GM12865 (cell line): ENCODE measurements at regions not wholly inside any gene's neighbourhood (a gene's known extent, or its start where the extent isn't known, plus 50 kb on each side); places are given as distances from the start of the nearest gene placed in this dataset.

Experiments used
- DNase-seq: peaks from one replicate; pipeline ENCODE4 v3.0.0; 2010; ENCODE audit warnings: low read depth
- H3K4me3 ChIP-seq: 2 replicates; pipeline ENCODE4 v1.5.1; 2011; ENCODE audit warnings: mild to moderate bottlenecking, low read depth, low read length, control low read depth
- TF ChIP-seq, protein P1 (sequence below): IDR thresholded peaks from 2 replicates; pipeline ENCODE4 v1.5.1; 2011; ENCODE audit warnings: low read length, control low read depth, low read depth, inconsistent platforms; ENCODE audit not compliant: insufficient read depth; ENCODE audit errors: missing control alignments

GRCh38 chr11:17145972-17146371, 61.8 kb downstream of the PIK3C2A start:
- DNase-seq, result peak; percentile 11
- TF ChIP-seq, protein P1, sequence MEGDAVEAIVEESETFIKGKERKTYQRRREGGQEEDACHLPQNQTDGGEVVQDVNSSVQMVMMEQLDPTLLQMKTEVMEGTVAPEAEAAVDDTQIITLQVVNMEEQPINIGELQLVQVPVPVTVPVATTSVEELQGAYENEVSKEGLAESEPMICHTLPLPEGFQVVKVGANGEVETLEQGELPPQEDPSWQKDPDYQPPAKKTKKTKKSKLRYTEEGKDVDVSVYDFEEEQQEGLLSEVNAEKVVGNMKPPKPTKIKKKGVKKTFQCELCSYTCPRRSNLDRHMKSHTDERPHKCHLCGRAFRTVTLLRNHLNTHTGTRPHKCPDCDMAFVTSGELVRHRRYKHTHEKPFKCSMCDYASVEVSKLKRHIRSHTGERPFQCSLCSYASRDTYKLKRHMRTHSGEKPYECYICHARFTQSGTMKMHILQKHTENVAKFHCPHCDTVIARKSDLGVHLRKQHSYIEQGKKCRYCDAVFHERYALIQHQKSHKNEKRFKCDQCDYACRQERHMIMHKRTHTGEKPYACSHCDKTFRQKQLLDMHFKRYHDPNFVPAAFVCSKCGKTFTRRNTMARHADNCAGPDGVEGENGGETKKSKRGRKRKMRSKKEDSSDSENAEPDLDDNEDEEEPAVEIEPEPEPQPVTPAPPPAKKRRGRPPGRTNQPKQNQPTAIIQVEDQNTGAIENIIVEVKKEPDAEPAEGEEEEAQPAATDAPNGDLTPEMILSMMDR, result no peak
- no peak overlapping the region for H3K4me3 ChIP-seq

GRCh38 chr11:17142450-17142849, 65.0 kb upstream of the RPS13 start:
- H3K4me3 ChIP-seq, result no peak overlapping the region
- DNase-seq, result no peak
- TF ChIP-seq, protein P1, result no peak

DNA sequence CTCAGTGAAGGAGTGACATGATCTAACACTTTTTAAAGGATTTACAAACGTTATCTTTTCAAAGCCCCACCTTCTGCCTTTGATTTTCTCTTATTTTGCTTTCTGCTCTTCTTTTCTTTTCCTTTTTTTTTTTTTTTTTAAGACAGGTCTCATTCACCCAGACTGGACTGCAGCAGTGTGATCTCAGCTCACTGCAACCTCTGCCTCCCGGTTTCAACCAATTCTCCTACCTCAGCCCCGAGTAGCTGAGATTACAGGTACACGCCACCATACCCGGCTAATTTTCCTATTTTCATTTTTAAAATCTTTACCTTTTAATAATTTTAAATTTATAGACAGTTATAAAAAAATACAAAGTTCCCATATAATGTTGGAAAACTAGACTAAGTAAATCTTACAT, 63.7 kb upstream of the RPS13 start:
- TF ChIP-seq, protein P1, result no peak
- DNase-seq, result no peak
- H3K4me3 ChIP-seq, result no peak overlapping the region

- no peak overlapping the region for H3K4me3 ChIP-seq
- TF ChIP-seq, protein P1, result no peak
- no peak for DNase-seq
These were observed 61.1 kb upstream of the RPS13 start for GRCh38 chr11:17138562-17138961.

GRCh38 chr11:17135916-17136683, 58.6 kb upstream of the RPS13 start:
- TF ChIP-seq, protein P1, result no peak
- DNase-seq, result no peak
- H3K4me3 ChIP-seq, result no peak overlapping the region

DNA sequence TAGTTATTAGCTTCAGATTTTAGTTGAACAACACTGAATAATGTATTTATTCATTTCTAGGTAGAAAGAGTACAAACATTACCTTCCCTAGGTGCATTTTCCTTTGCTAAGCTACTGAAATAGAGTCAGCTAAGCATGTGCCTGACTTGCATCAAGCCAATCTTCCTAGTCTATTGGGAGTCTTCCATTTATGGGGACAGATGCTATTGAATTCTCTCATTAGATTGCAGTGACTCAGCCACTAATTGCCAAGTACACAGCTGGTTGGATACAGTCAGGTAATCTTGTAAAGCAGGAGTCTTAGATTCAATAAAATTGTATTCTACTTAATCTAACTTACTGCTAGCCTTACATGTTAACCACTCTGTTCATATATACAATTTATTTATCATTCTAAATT, 55.2 kb upstream of the RPS13 start:
- TF ChIP-seq, protein P1, result no peak
- no peak for DNase-seq
- no peak overlapping the region for H3K4me3 ChIP-seq

- DNase-seq, result no peak
- H3K4me3 ChIP-seq, result no peak overlapping the region
- TF ChIP-seq, protein P1, result no peak
These were observed 51.5 kb upstream of the RPS13 start for GRCh38 chr11:17129003-17129402.
